Suprapubic skin (tissue), 4 donors: ENCODE measurements at regions not wholly inside any gene's neighbourhood (a gene's known extent, or its start where the extent isn't known, plus 50 kb on each side); places are given as distances from the start of the nearest gene placed in this dataset.

ENCODE experiments used
- DNase-seq, 2 donors: peaks; one replicate each; pipeline ENCODE4 v3.0.0-alpha.2; 2019; ENCODE audit warnings: low spot score in 2 of 2
- H3K27ac ChIP-seq: fragments of 200-600 bp; sonication (generic); one replicate; pipeline ENCODE4 v1.5.1; 2019
- H3K27me3 ChIP-seq: fragments of 200-600 bp; sonication (generic); one replicate; pipeline ENCODE4 v1.5.1; 2019
- H3K36me3 ChIP-seq: fragments of 200-600 bp; sonication (generic); one replicate; pipeline ENCODE4 v1.5.1; 2019
- H3K4me1 ChIP-seq: fragments of 200-600 bp; sonication (generic); one replicate; pipeline ENCODE4 v1.5.1; 2019
- H3K4me3 ChIP-seq: fragments of 200-600 bp; sonication (generic); one replicate; pipeline ENCODE4 v1.5.1; 2019; ENCODE audit warnings: mild to moderate bottlenecking
- H3K9me3 ChIP-seq: fragments of 200-600 bp; sonication (generic); one replicate; pipeline ENCODE4 v1.5.1; 2019
- EP300 ChIP-seq: sonication (generic); formaldehyde crosslinking; IDR thresholded peaks from one replicate; pipeline ENCODE4 v1.6.1; 2017; ENCODE audit warnings: antibody characterized with exemption
- POLR2A ChIP-seq, 2 donors: fragments of 450-650 bp; IDR thresholded peaks; one replicate each; pipeline ENCODE4 v1.6.1; 2017; ENCODE audit warnings: antibody characterized with exemption in 2 of 2, mild to moderate bottlenecking in 2 of 2, moderate library complexity in 2 of 2
- POLR2AphosphoS5 ChIP-seq, 3 donors: sonication (generic); formaldehyde crosslinking; IDR thresholded peaks; one replicate each; pipeline ENCODE4 v1.6.1; 2017; ENCODE audit warnings: antibody characterized with exemption in 3 of 3
- WGBS: methylation state at CpG from one replicate; pipeline ENCODE4 v1.1.5; 2018; 5-methylcytosine and 5-hydroxymethylcytosine counted together
- TF ChIP-seq, protein P1 (sequence below), 2 donors: fragments of 200-600 bp in 1 of 2; fragments of 450-650 bp in 1 of 2; sonication (generic) in 1 of 2; IDR thresholded peaks; one replicate each; pipeline ENCODE4 v1.5.1; 2016 to 2019; ENCODE audit warnings: antibody characterized with exemption in 2 of 2, mild to moderate bottlenecking in 1 of 2, moderate library complexity in 1 of 2

DNA sequence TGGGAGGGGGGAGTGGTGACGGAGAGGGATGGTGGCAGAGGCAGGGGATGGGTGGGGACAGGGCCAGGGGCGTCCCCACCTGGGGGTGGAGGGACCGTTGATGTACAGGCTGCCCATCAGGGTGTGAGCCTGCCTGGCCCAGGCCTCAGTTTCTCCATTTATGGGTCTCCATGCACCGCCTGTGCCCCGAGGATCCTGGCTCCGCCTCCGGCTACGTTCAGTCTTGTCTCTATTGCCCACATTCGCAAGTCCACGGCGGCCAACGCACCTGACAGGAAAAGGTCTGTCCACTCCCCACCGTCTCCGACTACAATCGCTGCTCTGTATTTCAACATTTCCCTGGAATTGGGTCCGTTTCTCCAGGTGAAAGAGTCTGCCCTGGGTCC is 96.3 kb upstream of the NKX1-1 start:
- WGBS = 83% methylated on average over 16 of the region's 16 CpGs
- Histone ChIP-seq H3K4me1 (no peaks in the 10 kb centered on the region), H3K27me3 (peaks cover 61% of the 10 kb centered on the region), H3K9me3 (no peaks in the 10 kb centered on the region), H3K4me3 (no peak overlapping the region), H3K27ac (no peak overlapping the region), H3K36me3 (no peaks in the 10 kb centered on the region)
- peak; percentile 53 to 71 for DNase-seq
- TF ChIP-seq, protein P1, sequence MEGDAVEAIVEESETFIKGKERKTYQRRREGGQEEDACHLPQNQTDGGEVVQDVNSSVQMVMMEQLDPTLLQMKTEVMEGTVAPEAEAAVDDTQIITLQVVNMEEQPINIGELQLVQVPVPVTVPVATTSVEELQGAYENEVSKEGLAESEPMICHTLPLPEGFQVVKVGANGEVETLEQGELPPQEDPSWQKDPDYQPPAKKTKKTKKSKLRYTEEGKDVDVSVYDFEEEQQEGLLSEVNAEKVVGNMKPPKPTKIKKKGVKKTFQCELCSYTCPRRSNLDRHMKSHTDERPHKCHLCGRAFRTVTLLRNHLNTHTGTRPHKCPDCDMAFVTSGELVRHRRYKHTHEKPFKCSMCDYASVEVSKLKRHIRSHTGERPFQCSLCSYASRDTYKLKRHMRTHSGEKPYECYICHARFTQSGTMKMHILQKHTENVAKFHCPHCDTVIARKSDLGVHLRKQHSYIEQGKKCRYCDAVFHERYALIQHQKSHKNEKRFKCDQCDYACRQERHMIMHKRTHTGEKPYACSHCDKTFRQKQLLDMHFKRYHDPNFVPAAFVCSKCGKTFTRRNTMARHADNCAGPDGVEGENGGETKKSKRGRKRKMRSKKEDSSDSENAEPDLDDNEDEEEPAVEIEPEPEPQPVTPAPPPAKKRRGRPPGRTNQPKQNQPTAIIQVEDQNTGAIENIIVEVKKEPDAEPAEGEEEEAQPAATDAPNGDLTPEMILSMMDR (IDR thresholded peaks at IDR 0.05) = no peak

DNA sequence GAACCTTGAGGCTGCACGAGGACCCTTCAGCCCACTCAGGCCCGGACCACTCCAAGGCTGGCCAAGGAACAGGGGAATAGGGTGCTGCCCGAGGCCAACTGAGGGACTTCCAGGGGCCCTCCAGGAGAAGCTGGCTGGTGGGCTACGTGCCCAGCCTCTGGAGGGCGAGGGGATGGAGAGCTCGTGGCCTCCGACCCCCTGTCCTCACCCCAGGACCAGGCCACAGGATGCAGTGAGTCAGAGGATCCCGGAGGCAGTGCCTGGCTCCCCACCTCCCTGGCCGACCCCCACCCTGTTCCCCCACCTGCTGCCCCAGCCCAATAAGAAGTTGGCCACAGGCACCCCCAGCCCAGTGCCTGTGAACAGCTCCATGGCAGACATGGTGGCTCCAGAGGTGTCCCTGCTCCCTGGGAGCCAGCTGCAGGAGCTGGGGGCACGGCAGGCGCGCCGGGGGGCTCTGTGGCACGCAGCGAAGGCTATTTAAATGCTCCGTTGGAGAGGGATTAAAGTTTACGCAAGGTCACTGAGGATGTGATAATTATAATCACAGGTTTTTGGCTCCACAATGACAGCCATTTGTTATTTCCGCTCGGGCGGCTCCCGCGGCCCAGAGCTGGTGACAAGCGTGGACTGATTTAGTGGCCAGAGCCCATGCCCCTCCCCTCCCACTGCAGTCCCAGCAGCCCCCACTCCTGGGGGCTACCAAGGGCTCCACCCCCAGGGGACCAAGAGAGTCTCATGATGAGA is 95.7 kb upstream of the NKX1-1 start:
- DNase-seq = peak; percentile 39 to 56
- no peaks in the 10 kb centered on the region for H3K4me1 ChIP-seq
- WGBS = 62% methylated on average over 16 of the region's 23 CpGs
- TF ChIP-seq, protein P1 (IDR thresholded peaks at IDR 0.05) = no peak
- TF ChIP-seq EP300 (no peak), POLR2AphosphoS5 (IDR thresholded peaks at IDR 0.05) (no peak), POLR2A (IDR thresholded peaks at IDR 0.05) (no peak)
- H3K4me3 ChIP-seq = no peak overlapping the region
- no peaks in the 10 kb centered on the region for H3K9me3 ChIP-seq
- no peaks in the 10 kb centered on the region for H3K36me3 ChIP-seq
- no peak overlapping the region for H3K27ac ChIP-seq
- H3K27me3 ChIP-seq = peaks cover 56% of the 10 kb centered on the region

DNA sequence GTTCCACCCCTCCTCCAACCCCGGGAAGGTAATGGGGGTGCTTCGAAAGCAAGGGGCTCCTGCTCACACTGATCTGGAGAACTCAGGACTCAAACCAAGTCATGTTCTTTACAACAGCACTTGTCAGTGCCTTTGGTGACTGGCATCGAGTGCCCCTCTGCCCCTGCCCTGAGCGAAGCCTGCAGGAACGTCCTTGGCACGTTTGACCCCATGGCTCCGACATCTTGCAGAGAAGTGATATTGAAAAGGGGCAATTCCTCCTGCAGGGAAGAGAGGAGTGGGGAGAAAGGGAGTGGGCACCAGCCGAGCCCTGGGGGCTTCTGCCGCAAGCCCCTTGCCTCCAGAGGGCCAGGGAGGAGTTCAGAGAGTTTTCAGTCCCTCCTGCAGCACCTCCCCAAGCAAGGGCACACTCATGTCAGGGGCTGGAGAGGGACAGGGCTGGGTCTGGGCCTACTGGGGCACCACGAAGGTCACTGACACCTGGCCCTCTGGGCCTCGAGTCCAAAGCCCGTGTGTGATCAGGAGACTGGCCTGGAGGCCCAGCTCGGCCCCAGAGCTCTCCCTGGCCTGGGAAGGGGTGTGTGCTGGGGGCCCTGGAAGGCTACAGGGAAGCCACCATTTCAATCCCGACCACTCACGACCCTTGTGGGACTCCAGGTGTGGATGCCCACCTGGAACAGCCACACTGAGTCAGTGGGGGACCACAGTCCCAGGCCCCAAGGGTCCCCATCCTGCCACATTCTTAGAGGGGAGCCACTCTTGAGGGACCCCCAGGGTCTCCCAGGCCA is 94.9 kb upstream of the NKX1-1 start:
- Histone ChIP-seq H3K36me3 (no peaks in the 10 kb centered on the region), H3K27me3 (peaks cover 54% of the 10 kb centered on the region), H3K27ac (no peak overlapping the region), H3K4me1 (no peaks in the 10 kb centered on the region), H3K9me3 (no peaks in the 10 kb centered on the region), H3K4me3 (no peak overlapping the region)
- peak; percentile 48 to 63 for DNase-seq
- TF ChIP-seq EP300 (no peak), POLR2A (IDR thresholded peaks at IDR 0.05) (no peak), POLR2AphosphoS5 (IDR thresholded peaks at IDR 0.05) (no peak)
- TF ChIP-seq, protein P1 (IDR thresholded peaks at IDR 0.05) = no peak
- WGBS = 78% methylated on average over 9 of the region's 15 CpGs

DNA sequence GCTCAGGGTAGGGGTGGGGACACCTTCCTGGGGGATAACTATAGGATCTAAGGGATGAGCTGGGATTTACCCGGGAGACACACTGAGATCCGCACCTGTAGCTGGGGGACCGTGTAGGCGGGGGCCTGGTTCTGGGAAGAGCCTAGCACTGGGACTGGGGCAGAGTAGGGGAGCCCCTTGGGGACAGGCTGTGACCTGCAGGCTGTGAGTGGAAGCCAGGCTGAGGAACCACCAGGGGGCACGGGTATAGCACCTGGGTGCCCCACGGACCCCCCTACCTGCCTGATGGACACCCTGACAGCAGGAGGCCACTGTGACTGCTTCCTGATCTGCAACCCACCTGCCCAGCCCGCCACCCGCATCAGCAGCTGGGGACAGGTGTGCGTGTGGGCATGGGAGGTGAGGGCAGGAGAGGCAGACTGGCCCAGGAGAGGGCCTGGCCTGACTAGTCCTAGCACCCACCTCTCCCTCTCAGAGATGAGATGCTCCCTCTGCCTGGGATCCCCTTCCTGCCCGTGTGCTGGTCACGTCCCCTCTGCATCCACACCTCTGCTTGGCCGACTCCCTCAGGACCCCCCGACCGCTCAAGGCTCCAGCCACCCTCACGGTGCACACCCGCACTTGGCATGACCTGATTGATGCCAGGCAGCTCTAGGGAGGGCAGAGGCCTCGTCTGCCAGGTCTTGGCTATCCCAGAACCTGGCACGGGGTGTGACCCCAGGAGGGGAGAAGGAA is 94.2 kb upstream of the NKX1-1 start:
- WGBS = 87% methylated on average over 6 of the region's 18 CpGs
- no peaks in the 10 kb centered on the region for H3K9me3 ChIP-seq
- no peak overlapping the region for H3K27ac ChIP-seq
- H3K36me3 ChIP-seq = no peaks in the 10 kb centered on the region
- DNase-seq = peak in 1 of 2 donors; percentile 47
- TF ChIP-seq, protein P1 (IDR thresholded peaks at IDR 0.05) = no peak
- TF ChIP-seq POLR2A (IDR thresholded peaks at IDR 0.05) (no peak), POLR2AphosphoS5 (IDR thresholded peaks at IDR 0.05) (no peak), EP300 (no peak)
- H3K27me3 ChIP-seq = peaks cover 54% of the 10 kb centered on the region
- H3K4me1 ChIP-seq = no peaks in the 10 kb centered on the region
- H3K4me3 ChIP-seq = no peak overlapping the region

DNA sequence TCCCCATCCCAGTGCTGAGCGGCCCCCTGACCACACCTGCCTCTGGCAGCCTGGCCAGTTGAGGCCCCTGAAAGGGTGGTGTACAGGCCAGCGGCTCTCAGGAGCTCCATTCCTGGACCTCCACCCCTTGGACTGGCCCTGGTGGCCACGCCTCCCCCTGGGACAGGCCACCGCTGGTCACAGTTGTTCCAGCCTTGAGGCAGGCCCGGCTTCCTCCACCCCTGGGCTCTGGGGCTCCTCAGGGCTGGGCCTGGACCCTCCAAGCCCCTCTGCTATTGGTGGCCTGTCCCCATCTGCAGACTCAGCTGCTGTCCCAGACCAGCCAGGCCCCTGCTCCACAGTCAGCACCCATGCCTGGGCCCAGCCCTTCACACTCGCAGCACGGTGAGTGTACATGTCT is 93.2 kb upstream of the NKX1-1 start:
- DNase-seq = peak; percentile 40 to 69
- H3K9me3 ChIP-seq = no peaks in the 10 kb centered on the region
- H3K27me3 ChIP-seq = peaks cover 56% of the 10 kb centered on the region
- WGBS = 86% methylated on average over 5 of the region's 7 CpGs
- no peaks in the 10 kb centered on the region for H3K36me3 ChIP-seq
- no peaks in the 10 kb centered on the region for H3K4me1 ChIP-seq
- TF ChIP-seq POLR2A (IDR thresholded peaks at IDR 0.05) (no peak), EP300 (no peak), POLR2AphosphoS5 (IDR thresholded peaks at IDR 0.05) (no peak)
- TF ChIP-seq, protein P1 (IDR thresholded peaks at IDR 0.05) = no peak
- no peak overlapping the region for H3K4me3 ChIP-seq
- H3K27ac ChIP-seq = no peak overlapping the region
